IMR-90 (cell line): ENCODE measurements at regions not wholly inside any gene's neighbourhood (a gene's known extent, or its start where the extent isn't known, plus 50 kb on each side); places are given as distances from the start of the nearest gene placed in this dataset.

ENCODE experiments used
- ATAC-seq: fragments of 200-7000 bp; cut with Tn5 transposase; 2 replicates; pipeline ENCODE4 v1.9.1; 2020; ENCODE audit warnings: low read depth, mild to moderate bottlenecking, moderate library complexity
- BruUV-seq: library from RNA; stranded (reverse); fragments of 400-500 nt; replicated peaks from 2 replicates; lab custom pipeline; 2021; lab: Mats Ljungman, UMichigan
- CTCF ChIA-PET: fragments of 300-600 bp; formaldehyde crosslinking; extraction: SDS; loops from one replicate; lab custom pipeline; 2021; ENCODE audit warnings: antibody characterized with exemption; lab: Yijun Ruan, JAX
- POLR2A ChIA-PET: fragments of 300-600 bp; sonication (Branson Sonifier 250); formaldehyde crosslinking; loops from one replicate; lab custom pipeline; 2022; ENCODE audit warnings: antibody characterized with exemption; ENCODE audit not compliant: unreplicated experiment; lab: Charles Lee
- DNase-seq: peaks from one replicate; pipeline ENCODE4 v3.0.0; 2013
- H2AFZ ChIP-seq: replicated peaks from 2 replicates; pipeline ENCODE3; 2013; ENCODE audit warnings: low read length, mild to moderate bottlenecking; ENCODE audit not compliant: poor library complexity
- H2AK5ac ChIP-seq: 2 replicates; pipeline ENCODE4 v1.6.1; 2013; ENCODE audit warnings: low read depth, low read length, inconsistent platforms
- H2AK9ac ChIP-seq: replicated peaks from 2 replicates; pipeline ENCODE3; 2013; ENCODE audit warnings: mild to moderate bottlenecking, low read depth, low read length, moderate library complexity; ENCODE audit not compliant: poor library complexity
- H2BK120ac ChIP-seq: 2 replicates; pipeline ENCODE4 v1.6.1; 2013; ENCODE audit warnings: low read depth, low read length, inconsistent platforms
- H2BK15ac ChIP-seq: 3 replicates; pipeline ENCODE4 v1.6.1; 2013; ENCODE audit warnings: low read depth, low read length, inconsistent platforms
- H2BK20ac ChIP-seq: 2 replicates; pipeline ENCODE4 v1.6.1; 2013; ENCODE audit warnings: low read depth, mild to moderate bottlenecking, inconsistent platforms, low read length, moderate library complexity
- H2BK5ac ChIP-seq: 2 replicates; pipeline ENCODE4 v1.6.1; 2013; ENCODE audit warnings: mild to moderate bottlenecking, low read depth, low read length, inconsistent platforms; ENCODE audit not compliant: poor library complexity, severe bottlenecking
- H3K14ac ChIP-seq: replicated peaks from 2 replicates; pipeline ENCODE4 v1.6.1; 2013; ENCODE audit warnings: low read depth, low read length, inconsistent platforms
- H3K18ac ChIP-seq: 2 replicates; pipeline ENCODE4 v1.6.1; 2013; ENCODE audit warnings: low read depth, low read length, control low read depth
- H3K23ac ChIP-seq: 2 replicates; pipeline ENCODE4 v1.6.1; 2013; ENCODE audit warnings: low read depth, low read length, inconsistent platforms
- H3K27ac ChIP-seq: 2 replicates; pipeline ENCODE4 v1.5.1; 2013; ENCODE audit warnings: mild to moderate bottlenecking, control low read depth, low read length; ENCODE audit not compliant: insufficient read depth
- H3K27me3 ChIP-seq: 2 replicates; pipeline ENCODE4 v1.6.1; 2013; ENCODE audit warnings: low read length; ENCODE audit not compliant: control insufficient read depth, insufficient read depth
- H3K36me3 ChIP-seq: 2 replicates; pipeline ENCODE4 v1.6.1; 2013; ENCODE audit warnings: low read length, mixed read lengths; ENCODE audit not compliant: control insufficient read depth, insufficient read depth
- H3K4ac ChIP-seq: 2 replicates; pipeline ENCODE4 v1.6.1; 2013; ENCODE audit warnings: low read depth, low read length, inconsistent platforms
- H3K4me1 ChIP-seq: 2 replicates; pipeline ENCODE4 v1.6.1; 2013; ENCODE audit warnings: low read length, mixed read lengths; ENCODE audit not compliant: control insufficient read depth, insufficient read depth
- H3K4me2 ChIP-seq: 2 replicates; pipeline ENCODE4 v1.6.1; 2013; ENCODE audit warnings: low read depth, mild to moderate bottlenecking, control low read depth, low read length, moderate library complexity
- H3K4me3 ChIP-seq: 2 replicates; pipeline ENCODE4 v1.5.1; 2013; ENCODE audit warnings: low read depth, mild to moderate bottlenecking, control low read depth, low read length, moderate library complexity; ENCODE audit not compliant: insufficient read depth
- H3K56ac ChIP-seq: 2 replicates; pipeline ENCODE4 v1.6.1; 2013; ENCODE audit warnings: low read length, inconsistent platforms; ENCODE audit not compliant: insufficient read depth; ENCODE audit errors: extremely low read depth
- H3K79me1 ChIP-seq, 2 experiments: 2 replicates each; pipeline ENCODE4 v1.6.1; 2013; ENCODE audit warnings: low read length in 2 of 2, inconsistent platforms in 1 of 2, low read depth in 1 of 2
- H3K9ac ChIP-seq: 2 replicates; pipeline ENCODE4 v1.6.1; 2013; ENCODE audit warnings: low read depth, low read length, control low read depth
- H3K9me1 ChIP-seq: 2 replicates; pipeline ENCODE4 v1.6.1; 2013; ENCODE audit warnings: low read length, inconsistent platforms; ENCODE audit not compliant: insufficient read depth
- H3K9me3 ChIP-seq: 2 replicates; pipeline ENCODE4 v1.6.1; 2013; ENCODE audit warnings: low read length; ENCODE audit not compliant: control insufficient read depth, insufficient read depth
- H4K20me1 ChIP-seq: 2 replicates; pipeline ENCODE4 v1.6.1; 2013; ENCODE audit warnings: low read length, inconsistent platforms; ENCODE audit not compliant: insufficient read depth
- H4K5ac ChIP-seq: 2 replicates; pipeline ENCODE4 v1.6.1; 2013; ENCODE audit warnings: mild to moderate bottlenecking, low read depth, low read length, control low read depth
- H4K8ac ChIP-seq, 2 experiments: 2 replicates each; pipeline ENCODE4 v1.6.1; 2013; ENCODE audit warnings: low read depth in 2 of 2, low read length in 2 of 2, control low read depth in 1 of 2, inconsistent platforms in 1 of 2
- H4K91ac ChIP-seq: 2 replicates; pipeline ENCODE4 v1.6.1; 2013; ENCODE audit warnings: low read depth, low read length, inconsistent platforms; ENCODE audit not compliant: insufficient read depth
- CEBPB ChIP-seq: IDR thresholded peaks from 2 replicates; pipeline ENCODE4 v1.6.1; 2012; ENCODE audit warnings: low read depth, low read length, improper control_type of control experiment
- CHD1 ChIP-seq: IDR thresholded peaks from 2 replicates; pipeline ENCODE4 v1.6.1; 2012; ENCODE audit warnings: low read depth, low read length, improper control_type of control experiment
- MXI1 ChIP-seq: IDR thresholded peaks from 2 replicates; pipeline ENCODE4 v1.6.1; 2012; ENCODE audit warnings: low read depth, mild to moderate bottlenecking, low read length, moderate library complexity, borderline replicate concordance
- SMC3 ChIP-seq: fragments of 150-350 bp; IDR thresholded peaks from 2 replicates; pipeline ENCODE4 v1.6.1; 2016; ENCODE audit warnings: low read depth, mild to moderate bottlenecking, antibody characterized with exemption, low read length, moderate library complexity
- WGBS, 2 experiments: methylation state at CpG; one replicate each; pipeline versions ENCODE4 v1.1.5 to v1.1.7; 2013; ENCODE audit warnings: missing lambda C conversion rate in 2 of 2; ENCODE audit not compliant: insufficient read length in 1 of 2; ENCODE audit errors: extremely low coverage in 2 of 2; 5-methylcytosine and 5-hydroxymethylcytosine counted together
- dilution Hi-C: fragments of 300-500 bp; cut with HindIII; formaldehyde crosslinking; loops from one replicate; pipeline ENCODE4 v1.14.3; 2018; ENCODE audit warnings: low sequenced_read_pairs; ENCODE audit not compliant: unreplicated experiment
- in situ Hi-C: fragments of 300-500 bp; cut with MboI; formaldehyde crosslinking; loops from 3 replicates; pipeline ENCODE4 v1.14.3; 2019; ENCODE audit warnings: low sequenced_read_pairs, inconsistent platforms, mixed read lengths
- intact Hi-C: fragments of 100-400 bp; cut with micrococcal nuclease; formaldehyde crosslinking; loops from 2 replicates; pipeline ENCODE4 v1.10.0; 2022

- H3K18ac ChIP-seq = no peak overlapping the region
Measured at GRCh38 chr5:54390539-54391031, 64.9 kb upstream of the HSPB3 start.

More at GRCh38 chr5:54390539-54391031, 64.9 kb upstream of the HSPB3 start:
- no peaks in the 10 kb centered on the region for H3K9me1 ChIP-seq
- H4K91ac ChIP-seq = no peak overlapping the region
- H2BK5ac ChIP-seq = no peak overlapping the region
- no peaks in the 10 kb centered on the region for H3K79me1 ChIP-seq
- H3K27ac ChIP-seq = no peak overlapping the region
- BruUV-seq = no TSS peak
- ATAC-seq (no peak), DNase-seq (no peak)
- H3K27me3 ChIP-seq = peaks cover 8% of the 10 kb centered on the region
- H2BK15ac ChIP-seq = no peak overlapping the region
- H3K36me3 ChIP-seq = no peaks in the 10 kb centered on the region
- 70% methylated on average over 2 of the region's 5 CpGs; no CpG with 5 or more reads in 1 of the 2 experiments for WGBS, 2 experiments
- H4K8ac ChIP-seq = no peak overlapping the region
- in situ Hi-C loops = no loop called here
- no peak for TF ChIP-seq CEBPB
- no peak for TF ChIP-seq CHD1
- TF ChIP-seq MXI1 = no peak
- no peak for TF ChIP-seq SMC3
- ChIA-PET POLR2A (no interaction called here), CTCF (no interaction called here)
- H3K56ac ChIP-seq = no peak overlapping the region
- no peak overlapping the region for H3K9ac ChIP-seq
- dilution Hi-C loops = no loop called here
- no peak overlapping the region for H2BK120ac ChIP-seq
- H3K4me1 ChIP-seq = no peaks in the 10 kb centered on the region; the same call in 1 of the 2 replicates
- H2AK9ac ChIP-seq = no peak overlapping the region
- H2BK20ac ChIP-seq = no peak overlapping the region
- no peak overlapping the region for H3K4me3 ChIP-seq
- no peak overlapping the region for H2AFZ ChIP-seq
- no peaks in the 10 kb centered on the region for H4K20me1 ChIP-seq
- H3K4ac ChIP-seq = no peak overlapping the region
- H4K5ac ChIP-seq = no peak overlapping the region
- H3K14ac ChIP-seq = no peak overlapping the region
- H3K4me2 ChIP-seq = no peak overlapping the region
- no peak overlapping the region for H3K23ac ChIP-seq
- intact Hi-C loops = no loop called here
- H3K9me3 ChIP-seq = no peaks in the 10 kb centered on the region
- no peak overlapping the region for H2AK5ac ChIP-seq
